SK-N-SH treated with all-trans-retinoic acid at 6 μM for 48 hours (cell line): ENCODE measurements at regions not wholly inside any gene's neighbourhood (a gene's known extent, or its start where the extent isn't known, plus 50 kb on each side); places are given as distances from the start of the nearest gene placed in this dataset.

Experiments used
- ARNTL ChIP-seq: fragments of 450-650 bp; formaldehyde crosslinking; IDR thresholded peaks from 2 replicates; pipeline ENCODE4 v1.5.0; 2020; ENCODE audit warnings: low read depth, mild to moderate bottlenecking, moderate library complexity, borderline replicate concordance
- BACH2 ChIP-seq: fragments of 250-450 bp; sonication (Bioruptor Pico); IDR thresholded peaks from 2 replicates; pipeline ENCODE4 v1.9.0; 2021; ENCODE audit warnings: mild to moderate bottlenecking, borderline replicate concordance
- ESRRG ChIP-seq: fragments of 250-450 bp; sonication (Bioruptor Pico); IDR thresholded peaks from 2 replicates; pipeline ENCODE4 v1.6.1; 2021; ENCODE audit warnings: mild to moderate bottlenecking
- ISL1 ChIP-seq: fragments of 250-450 bp; sonication (Bioruptor Pico); IDR thresholded peaks from 2 replicates; pipeline ENCODE4 v2.1.2; 2022; ENCODE audit warnings: mild to moderate bottlenecking, moderate library complexity
- RARB ChIP-seq: fragments of 250-450 bp; sonication (Bioruptor Pico); IDR thresholded peaks from 2 replicates; pipeline ENCODE4 v1.8.0; 2021; ENCODE audit warnings: mild to moderate bottlenecking, moderate library complexity
- ZC3H10 ChIP-seq: fragments of 250-450 bp; sonication (Bioruptor Pico); IDR thresholded peaks from 2 replicates; pipeline ENCODE4 v1.5.1; 2021; ENCODE audit warnings: mild to moderate bottlenecking, moderate library complexity
- ZFP3 ChIP-seq: fragments of 250-450 bp; sonication (Bioruptor Pico); IDR thresholded peaks from 2 replicates; pipeline ENCODE4 v1.5.0; 2020; ENCODE audit warnings: mild to moderate bottlenecking, moderate library complexity
- ZFP30 ChIP-seq: fragments of 450-650 bp; formaldehyde crosslinking; IDR thresholded peaks from 2 replicates; pipeline ENCODE4 v1.5.0; 2022; ENCODE audit warnings: mild to moderate bottlenecking, moderate library complexity
- ZNF565 ChIP-seq: fragments of 450-650 bp; formaldehyde crosslinking; conservative IDR thresholded peaks from 2 replicates; pipeline ENCODE4 v1.5.0; 2020; ENCODE audit warnings: low read depth, mild to moderate bottlenecking, moderate library complexity
- ZNF8 ChIP-seq: fragments of 450-650 bp; formaldehyde crosslinking; IDR thresholded peaks from 2 replicates; pipeline ENCODE4 v1.5.0; 2020; ENCODE audit warnings: mild to moderate bottlenecking, moderate library complexity
- TF ChIP-seq, protein P1 (sequence below): fragments of 250-450 bp; sonication (Bioruptor Pico); IDR thresholded peaks from 2 replicates; pipeline ENCODE4 v1.8.0; 2021; ENCODE audit warnings: low read depth, mild to moderate bottlenecking, moderate library complexity, borderline replicate concordance
- TF ChIP-seq, protein P2 (sequence below): fragments of 250-450 bp; sonication (Bioruptor Pico); IDR thresholded peaks from 2 replicates; pipeline ENCODE4 v1.8.0; 2020; ENCODE audit warnings: mild to moderate bottlenecking, moderate library complexity, borderline replicate concordance

DNA sequence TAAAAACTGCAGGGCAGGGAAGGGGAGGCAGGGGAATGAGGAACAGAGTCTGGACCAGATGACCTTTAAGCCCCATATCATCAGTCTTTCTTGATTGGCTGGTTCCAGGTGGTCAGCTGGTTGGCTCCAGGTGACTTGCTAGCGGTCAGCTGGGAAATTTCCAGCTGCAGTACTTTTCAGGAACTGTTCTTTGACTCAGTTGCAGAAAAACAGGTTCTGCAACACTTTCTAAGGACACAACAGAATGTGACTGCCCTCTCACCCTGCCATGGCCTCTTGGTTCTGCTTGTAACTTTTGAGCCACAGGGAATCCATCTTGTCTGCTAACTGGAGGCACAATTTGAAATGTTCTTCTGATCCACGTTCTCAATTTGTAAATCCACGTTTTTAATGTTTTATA is 278.3 kb upstream of the LRATD1 start:
- TF ChIP-seq RARB (CRISPR knock-in tag) = no peak
- TF ChIP-seq, protein P1, sequence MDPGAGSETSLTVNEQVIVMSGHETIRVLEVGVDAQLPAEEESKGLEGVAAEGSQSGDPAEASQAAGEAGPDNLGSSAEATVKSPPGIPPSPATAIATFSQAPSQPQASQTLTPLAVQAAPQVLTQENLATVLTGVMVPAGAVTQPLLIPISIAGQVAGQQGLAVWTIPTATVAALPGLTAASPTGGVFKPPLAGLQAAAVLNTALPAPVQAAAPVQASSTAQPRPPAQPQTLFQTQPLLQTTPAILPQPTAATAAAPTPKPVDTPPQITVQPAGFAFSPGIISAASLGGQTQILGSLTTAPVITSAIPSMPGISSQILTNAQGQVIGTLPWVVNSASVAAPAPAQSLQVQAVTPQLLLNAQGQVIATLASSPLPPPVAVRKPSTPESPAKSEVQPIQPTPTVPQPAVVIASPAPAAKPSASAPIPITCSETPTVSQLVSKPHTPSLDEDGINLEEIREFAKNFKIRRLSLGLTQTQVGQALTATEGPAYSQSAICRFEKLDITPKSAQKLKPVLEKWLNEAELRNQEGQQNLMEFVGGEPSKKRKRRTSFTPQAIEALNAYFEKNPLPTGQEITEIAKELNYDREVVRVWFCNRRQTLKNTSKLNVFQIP (CRISPR knock-in tag) = no peak
- no peak for TF ChIP-seq ZFP30 (CRISPR knock-in tag)
- TF ChIP-seq ARNTL (CRISPR knock-in tag) = no peak
- TF ChIP-seq ESRRG (CRISPR knock-in tag) = no peak
- TF ChIP-seq, protein P2, sequence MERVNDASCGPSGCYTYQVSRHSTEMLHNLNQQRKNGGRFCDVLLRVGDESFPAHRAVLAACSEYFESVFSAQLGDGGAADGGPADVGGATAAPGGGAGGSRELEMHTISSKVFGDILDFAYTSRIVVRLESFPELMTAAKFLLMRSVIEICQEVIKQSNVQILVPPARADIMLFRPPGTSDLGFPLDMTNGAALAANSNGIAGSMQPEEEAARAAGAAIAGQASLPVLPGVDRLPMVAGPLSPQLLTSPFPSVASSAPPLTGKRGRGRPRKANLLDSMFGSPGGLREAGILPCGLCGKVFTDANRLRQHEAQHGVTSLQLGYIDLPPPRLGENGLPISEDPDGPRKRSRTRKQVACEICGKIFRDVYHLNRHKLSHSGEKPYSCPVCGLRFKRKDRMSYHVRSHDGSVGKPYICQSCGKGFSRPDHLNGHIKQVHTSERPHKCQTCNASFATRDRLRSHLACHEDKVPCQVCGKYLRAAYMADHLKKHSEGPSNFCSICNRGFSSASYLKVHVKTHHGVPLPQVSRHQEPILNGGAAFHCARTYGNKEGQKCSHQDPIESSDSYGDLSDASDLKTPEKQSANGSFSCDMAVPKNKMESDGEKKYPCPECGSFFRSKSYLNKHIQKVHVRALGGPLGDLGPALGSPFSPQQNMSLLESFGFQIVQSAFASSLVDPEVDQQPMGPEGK = no peak
- no peak for TF ChIP-seq BACH2
- TF ChIP-seq ZC3H10 (CRISPR knock-in tag) = no peak
- TF ChIP-seq ISL1 = no peak
- TF ChIP-seq ZFP3 (CRISPR knock-in tag) = no peak
- TF ChIP-seq ZNF565 (CRISPR knock-in tag) = no peak
- TF ChIP-seq ZNF8 (CRISPR knock-in tag) = no peak
